SH-SY5Y (cell line): ENCODE measurements at regions not wholly inside any gene's neighbourhood (a gene's known extent, or its start where the extent isn't known, plus 50 kb on each side); places are given as distances from the start of the nearest gene placed in this dataset.

Source experiments
- GATA2 ChIP-seq: IDR thresholded peaks from 2 replicates; pipeline ENCODE4 v1.6.1; 2011; ENCODE audit warnings: mild to moderate bottlenecking, low read depth, low read length
- GATA3 ChIP-seq: IDR thresholded peaks from 2 replicates; pipeline ENCODE4 v1.6.1; 2011; ENCODE audit warnings: low read depth, mild to moderate bottlenecking, low read length, moderate library complexity

DNA sequence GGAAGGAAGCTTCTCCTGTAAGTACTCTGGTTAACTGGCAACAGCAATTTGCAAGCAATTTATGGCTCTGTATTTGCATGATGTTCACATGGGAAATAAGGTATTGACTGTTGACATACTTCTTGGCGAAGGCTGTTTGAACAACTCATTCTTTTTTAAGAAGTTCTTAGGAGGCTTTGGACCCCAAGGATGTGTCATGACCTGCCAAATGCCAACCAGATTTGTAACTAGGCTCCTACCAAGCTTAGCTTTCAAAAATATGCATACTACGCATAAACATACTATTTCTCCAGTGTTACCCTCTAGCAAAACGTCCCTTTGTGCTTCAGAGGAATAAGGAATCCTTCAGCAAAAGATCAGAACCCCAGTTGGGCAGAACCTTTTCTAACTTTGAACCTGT is 165.2 kb upstream of the MSX2 start:
- TF ChIP-seq GATA2, result no peak
- no peak for TF ChIP-seq GATA3
